ENCODE measurements at regions not wholly inside any gene's neighbourhood (a gene's known extent, or its start where the extent isn't known, plus 50 kb on each side); places are given as distances from the start of the nearest gene placed in this dataset.
"Not testable (repeated sequence)": the region's sequence is repeated elsewhere in the genome, so short reads cannot be mapped to it uniquely, and the experiment has no call there.

DNA sequence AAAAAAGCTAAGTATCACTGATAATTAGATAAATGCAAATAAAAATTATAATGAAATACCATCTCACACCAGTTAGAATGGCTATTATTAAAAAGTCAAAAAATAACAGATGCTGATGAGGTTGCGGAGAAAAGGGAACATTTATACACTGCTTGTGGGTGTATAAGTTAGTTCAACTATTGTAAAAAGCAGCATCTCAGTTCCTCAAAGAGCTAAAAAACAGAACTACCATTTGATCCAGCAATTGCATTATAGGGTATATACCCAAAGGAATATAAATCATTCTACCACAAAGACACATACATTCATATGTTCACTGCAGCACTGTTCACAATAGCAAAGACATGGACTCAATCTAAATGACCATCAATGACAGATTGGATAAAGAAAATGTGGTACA lies 120.3 kb upstream of the ZBED5 start:
- in situ Hi-C loops (cut with HindIII; ENCODE audit: low sequenced_read_pairs), result no loop called here

DNA sequence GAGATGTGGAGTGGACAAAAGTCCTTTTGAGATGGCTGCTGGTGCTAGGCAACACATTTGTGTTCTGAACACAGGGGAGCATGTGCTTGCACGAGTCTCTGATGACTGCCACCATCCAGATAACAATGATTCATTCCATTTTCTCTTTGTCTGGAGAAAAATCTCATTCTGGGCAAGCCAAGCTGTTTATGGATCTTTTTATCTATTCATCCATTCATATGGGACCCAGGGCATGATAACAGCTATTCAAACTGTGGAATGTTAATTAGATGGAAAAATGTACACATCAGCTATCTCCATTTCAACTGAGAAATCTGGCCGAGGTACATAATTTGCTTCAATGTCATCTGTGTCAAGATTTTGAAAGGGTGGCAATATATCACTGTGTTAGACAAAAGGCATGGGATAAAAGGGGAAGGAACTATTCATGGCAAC lies 117.5 kb upstream of the ZBED5 start:
- in situ Hi-C loops (cut with HindIII; ENCODE audit: low sequenced_read_pairs), result no loop called here

DNA sequence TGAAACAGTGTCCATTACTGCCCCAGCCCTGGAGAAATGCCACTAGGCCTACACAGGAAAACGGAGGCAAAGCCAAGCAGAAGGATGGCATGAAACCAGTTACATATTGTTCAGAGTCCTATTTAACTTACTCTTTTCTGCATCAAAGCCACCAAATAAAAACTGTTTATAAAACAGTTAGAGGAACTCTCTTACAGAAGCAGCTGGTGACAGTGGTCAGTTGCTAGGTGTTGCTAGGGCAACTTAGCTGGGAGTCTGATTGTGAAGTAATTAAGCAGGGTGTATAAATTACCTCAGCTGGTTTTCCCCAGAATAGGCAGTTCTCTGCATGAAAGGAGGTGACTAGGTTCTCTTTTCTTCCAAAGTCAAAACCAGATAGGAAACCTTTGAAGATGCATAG lies 115.6 kb upstream of the ZBED5 start:
- in situ Hi-C loops (cut with HindIII; ENCODE audit: low sequenced_read_pairs), result no loop called here

DNA sequence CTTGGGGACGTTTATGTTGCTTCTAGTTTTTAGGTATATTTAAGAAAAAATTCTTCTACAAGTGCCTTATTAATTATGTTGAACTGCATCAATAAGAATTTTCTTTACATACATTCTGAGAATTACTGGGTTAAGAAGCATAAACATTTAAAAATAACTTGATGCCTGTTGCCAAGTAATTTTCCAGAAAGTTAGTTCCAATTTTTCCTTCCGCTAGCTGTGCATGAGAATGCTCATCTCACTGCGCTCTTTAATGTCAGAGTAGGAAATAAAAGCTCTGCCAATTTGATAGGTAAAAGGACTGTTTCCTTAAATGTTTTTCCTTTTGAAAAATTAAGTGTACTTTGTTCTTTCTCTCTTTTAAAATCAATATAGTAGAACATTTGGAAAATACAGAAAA lies 113.1 kb upstream of the ZBED5 start:
- in situ Hi-C loops (cut with HindIII; ENCODE audit: low sequenced_read_pairs), result no loop called here

DNA sequence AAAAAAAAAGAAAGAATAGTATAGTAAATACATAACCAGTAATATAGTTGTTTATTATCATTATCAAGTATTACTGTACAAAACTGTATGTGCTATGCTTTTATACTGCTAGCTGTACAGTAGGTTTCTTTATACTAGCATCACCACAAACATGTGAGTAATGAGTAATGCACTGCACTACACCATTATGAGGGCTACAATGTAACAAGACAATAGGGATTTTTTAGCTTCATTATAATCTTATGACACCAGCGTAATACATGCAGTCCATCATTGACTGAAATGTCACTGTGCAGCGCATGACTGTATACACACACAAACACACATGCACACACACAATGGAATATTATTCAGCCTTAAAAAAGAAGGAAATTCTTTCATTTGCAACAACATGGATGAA lies 111.5 kb upstream of the ZBED5 start:
- in situ Hi-C loops (cut with HindIII; ENCODE audit: low sequenced_read_pairs), result no loop called here

DNA sequence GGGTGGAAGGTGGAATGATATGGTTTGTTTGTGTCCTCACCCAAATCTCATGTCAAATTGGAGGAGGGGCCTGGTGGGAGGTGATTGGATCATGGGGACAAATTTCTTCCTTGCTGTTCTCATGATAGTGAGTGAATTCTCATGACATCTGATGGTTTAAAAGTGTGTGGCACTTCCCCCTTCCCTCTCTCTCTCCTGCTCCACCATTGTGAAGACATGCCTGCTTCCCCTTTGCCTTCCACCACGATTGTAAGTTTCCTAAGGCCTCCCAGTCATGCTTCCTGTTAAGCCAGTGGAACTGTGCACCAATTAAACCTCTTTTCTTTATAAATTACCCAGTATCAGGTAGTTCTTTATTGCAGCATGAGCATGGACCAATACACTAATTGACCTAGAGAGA lies 99.0 kb upstream of the ZBED5 start:
- in situ Hi-C loops (cut with HindIII; ENCODE audit: low sequenced_read_pairs), result not testable (repeated sequence)

DNA sequence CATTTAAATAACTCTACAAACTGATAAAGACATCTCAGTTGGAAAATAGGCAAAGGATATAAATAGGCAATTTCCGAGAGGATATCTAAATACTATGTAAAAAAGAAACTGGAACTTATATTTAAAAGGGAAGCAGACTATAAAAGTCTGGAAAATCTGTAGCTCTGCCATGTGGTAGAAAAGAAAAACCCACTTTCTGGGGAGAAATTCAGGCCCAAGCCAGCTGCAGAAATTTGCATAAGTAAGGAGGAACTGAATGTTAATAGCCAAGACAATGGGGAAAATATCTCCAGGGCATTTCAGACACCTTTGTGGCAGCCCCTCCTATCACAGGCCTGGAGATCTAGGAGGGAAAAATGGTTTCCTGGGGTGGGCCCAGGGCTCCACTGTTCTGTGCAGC lies 97.8 kb upstream of the ZBED5 start:
- in situ Hi-C loops (cut with HindIII; ENCODE audit: low sequenced_read_pairs), result no loop called here

DNA sequence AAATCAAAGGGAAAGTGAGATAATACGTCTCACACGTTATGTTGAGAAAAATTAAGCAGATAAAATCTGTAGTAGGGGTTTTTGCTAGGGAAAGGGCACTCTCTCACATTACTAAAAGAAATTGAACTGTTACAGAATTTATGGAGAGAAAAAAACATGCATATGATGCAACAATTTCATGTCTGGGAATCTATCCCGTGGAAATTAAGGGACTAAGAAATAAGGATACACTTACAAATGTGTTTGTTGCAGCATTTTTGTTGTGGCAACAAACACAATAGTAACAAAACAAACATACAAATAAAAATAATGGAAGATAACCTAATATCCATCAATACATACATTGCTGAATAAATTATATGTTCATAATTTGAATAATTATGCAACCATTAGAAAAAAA lies 96.3 kb upstream of the ZBED5 start:
- in situ Hi-C loops (cut with HindIII; ENCODE audit: low sequenced_read_pairs), result no loop called here

DNA sequence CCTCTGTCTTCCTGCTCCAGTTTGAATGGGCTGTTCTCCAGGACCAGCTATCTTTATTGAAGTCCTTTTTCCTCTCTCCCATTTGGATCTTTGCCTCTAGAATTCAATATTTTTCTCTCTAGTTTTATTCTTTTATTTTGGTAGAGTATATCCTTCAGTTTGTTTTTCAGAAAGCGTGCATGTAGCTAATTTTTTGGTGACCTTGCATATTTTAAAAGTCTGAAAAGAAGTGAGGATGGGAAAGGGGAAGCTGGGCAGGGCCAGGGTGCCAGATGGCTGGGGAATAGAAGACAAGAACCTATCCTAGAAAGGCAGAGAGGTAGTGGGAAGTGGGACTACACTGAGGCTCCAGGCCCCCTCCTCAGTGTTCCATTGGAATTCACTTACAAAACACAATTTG lies 95.0 kb upstream of the ZBED5 start:
- in situ Hi-C loops (cut with HindIII; ENCODE audit: low sequenced_read_pairs), result no loop called here

DNA sequence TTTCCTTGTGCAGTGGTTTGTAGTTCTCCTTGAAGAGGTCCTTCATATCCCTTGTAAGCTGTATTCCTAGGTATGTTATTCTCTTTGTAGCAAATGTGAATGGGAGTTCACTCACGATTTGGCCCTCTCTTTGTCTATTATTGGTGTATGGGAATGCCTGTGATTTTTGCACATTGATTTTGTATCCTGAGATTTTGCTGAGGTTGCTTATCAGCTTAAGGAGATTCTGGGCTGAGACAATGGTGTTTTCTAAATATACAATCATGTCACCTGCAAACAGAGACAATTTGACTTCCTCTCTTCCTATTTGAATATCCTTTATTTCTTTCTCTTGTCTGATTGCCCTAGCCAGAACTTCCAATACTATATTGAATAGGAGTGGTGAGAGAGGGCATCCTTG lies 90.1 kb upstream of the ZBED5 start:
- in situ Hi-C loops (cut with HindIII; ENCODE audit: low sequenced_read_pairs), result not testable (repeated sequence)

DNA sequence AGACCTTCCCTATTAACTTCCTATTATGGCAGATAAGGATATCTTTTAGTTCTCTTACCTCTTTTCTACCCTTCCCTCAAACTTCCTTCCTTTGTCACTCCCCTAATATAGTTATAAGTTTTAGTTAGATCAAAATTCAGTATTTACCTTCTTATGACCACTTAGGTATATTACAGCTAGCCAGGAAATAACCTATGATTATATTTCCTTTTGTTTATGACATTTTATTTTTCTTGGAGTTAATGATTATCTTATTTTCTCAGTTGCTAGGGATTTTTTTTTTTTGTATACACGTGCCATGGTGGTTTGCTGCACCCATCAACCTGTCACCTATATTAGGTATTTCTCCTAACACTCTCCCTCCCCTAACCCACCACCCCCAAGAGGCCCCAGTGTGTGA lies 88.2 kb upstream of the ZBED5 start:
- in situ Hi-C loops (cut with HindIII; ENCODE audit: low sequenced_read_pairs), result no loop called here

DNA sequence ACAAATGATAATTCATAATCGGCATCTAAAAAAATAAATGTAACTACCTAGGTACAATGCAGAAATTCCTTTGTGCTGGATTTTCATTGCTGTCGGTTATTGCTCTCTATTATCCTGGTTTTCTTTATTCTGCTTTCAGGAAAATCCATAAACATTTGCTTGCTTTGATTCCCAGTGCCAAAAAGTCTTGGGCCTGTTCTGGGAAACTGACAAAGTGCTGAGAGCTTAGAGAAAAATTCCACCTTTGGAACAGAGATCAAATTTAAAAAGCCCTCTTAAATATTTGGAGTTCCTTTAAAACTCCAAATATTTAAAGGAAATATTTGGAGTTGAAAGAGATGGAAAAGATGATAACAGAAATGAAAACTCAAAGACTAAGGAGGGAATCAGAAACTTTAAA lies 87.3 kb upstream of the ZBED5 start:
- in situ Hi-C loops (cut with HindIII; ENCODE audit: low sequenced_read_pairs), result no loop called here

DNA sequence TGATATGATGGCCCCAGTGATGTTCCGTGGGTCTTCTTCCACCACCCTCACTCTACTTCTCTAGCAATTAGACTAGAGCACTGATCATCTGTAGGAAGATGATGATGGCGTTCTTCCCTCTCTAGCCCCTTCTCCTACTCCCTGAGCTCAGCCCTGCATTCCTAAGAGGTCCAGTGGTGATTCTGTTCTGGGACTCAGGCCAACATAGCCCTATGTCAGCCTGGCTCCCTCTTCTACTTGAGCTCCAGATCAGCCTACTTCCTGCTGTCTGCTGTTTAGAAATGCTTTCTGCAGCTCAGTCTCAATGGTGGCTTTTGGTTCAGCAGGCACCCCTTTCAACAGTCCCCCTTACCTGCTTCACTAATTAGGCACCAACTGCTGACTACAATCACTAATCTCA lies 86.1 kb upstream of the ZBED5 start:
- in situ Hi-C loops (cut with HindIII; ENCODE audit: low sequenced_read_pairs), result loop anchor here (5.0 kb wide), 1 partner anchor 78 kb away; no protein-coding TSS in a partner anchor

DNA sequence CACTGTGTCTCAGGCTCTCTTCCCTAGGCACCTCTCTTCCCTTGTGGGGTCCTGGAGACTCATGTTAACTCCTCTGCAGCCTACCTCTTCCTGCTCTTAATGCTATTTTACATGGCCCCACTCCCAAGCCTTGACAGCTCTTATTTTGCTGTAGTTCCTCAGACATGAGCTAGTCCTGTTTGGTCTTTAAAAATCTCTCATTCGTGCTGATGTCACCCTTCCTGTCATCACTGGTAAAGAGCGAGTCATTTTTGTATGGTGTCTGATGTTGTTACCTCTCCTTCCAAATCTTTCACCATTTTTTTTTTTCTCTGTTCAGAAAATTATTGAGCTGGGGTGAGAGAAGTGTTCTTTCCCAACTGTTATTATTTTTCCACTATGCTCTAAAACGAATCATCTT lies 84.8 kb upstream of the ZBED5 start:
- in situ Hi-C loops (cut with HindIII; ENCODE audit: low sequenced_read_pairs), result loop anchor here (5.0 kb wide), 1 partner anchor 80 kb away; no protein-coding TSS in a partner anchor

DNA sequence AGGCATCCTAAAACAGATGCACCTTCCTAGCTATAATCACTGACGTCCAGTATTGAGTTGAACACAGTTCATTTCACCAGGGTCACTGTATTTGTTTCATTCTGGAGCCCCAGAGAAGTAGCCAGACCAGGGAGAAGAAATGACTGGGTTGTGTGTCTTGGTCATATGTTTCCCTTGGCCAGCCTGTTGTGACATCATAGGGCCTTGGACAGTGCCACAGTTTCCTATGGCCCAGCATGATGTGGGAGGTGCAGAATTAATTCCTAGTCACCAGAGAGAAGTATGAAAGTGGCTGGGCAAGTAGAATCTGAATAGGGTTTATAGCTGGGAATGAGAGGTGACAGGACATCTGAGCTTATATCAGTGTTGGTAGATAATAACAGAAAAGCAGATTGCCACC lies 84.0 kb upstream of the ZBED5 start:
- in situ Hi-C loops (cut with HindIII; ENCODE audit: low sequenced_read_pairs), result loop anchor here (5.0 kb wide), 1 partner anchor 80 kb away; no protein-coding TSS in a partner anchor

DNA sequence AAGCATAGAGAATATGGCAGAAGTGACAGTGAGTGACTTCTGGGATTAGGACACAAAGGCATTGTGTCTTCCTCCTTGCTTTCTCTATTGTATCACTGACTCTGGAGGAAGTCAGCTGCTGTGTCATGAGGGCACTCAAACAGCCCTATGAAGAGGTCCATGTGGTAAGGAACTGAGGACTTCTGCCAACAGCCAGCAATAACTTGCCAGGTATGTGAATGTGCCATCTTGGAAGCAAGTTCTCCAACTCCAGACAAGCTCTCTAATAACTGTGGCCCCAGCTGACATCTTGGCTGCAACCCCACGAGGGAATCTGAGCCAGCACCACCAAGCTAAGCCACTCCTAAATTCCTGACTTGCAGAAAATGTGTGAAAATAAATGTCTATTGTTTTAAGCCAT lies 83.6 kb upstream of the ZBED5 start:
- in situ Hi-C loops (cut with HindIII; ENCODE audit: low sequenced_read_pairs), result loop anchor here (5.0 kb wide), 1 partner anchor 81 kb away; no protein-coding TSS in a partner anchor

DNA sequence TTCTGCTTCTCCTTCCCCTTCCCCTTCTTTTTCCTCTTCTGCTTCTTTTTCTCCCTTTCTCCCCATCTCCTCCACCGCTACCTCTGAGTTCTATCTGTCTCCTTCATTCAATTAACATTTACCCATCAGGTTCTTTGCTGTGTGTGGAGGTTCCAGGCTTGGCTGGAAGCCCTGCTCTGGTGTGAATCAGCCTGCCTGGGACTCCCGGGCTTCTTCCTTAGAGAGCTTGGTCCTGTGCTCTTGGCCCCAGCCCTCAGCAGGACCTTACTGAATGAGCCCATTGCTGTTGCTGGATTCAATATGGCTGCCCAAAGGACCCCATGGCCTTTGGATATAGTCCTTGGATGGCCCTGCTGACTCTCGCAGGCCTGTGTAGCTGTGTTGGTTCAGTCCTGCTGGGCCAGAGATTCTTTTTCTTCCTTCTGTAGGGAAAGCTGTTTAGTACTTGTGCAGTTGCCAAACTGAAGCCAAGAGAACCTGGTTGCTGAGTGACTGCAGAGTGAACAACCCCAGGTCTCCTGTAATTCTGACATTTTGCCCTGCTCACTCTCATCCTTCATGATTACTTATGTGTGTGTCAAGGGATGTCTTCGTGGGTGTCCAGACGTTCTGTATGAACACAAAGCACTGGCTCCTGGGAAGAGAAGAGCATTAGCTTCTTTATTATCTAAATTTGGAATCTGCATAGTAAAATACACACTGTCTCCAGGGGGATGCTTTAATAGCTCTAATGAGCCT lies 81.0 kb upstream of the ZBED5 start:
- in situ Hi-C loops (cut with HindIII; ENCODE audit: low sequenced_read_pairs), result no loop called here

DNA sequence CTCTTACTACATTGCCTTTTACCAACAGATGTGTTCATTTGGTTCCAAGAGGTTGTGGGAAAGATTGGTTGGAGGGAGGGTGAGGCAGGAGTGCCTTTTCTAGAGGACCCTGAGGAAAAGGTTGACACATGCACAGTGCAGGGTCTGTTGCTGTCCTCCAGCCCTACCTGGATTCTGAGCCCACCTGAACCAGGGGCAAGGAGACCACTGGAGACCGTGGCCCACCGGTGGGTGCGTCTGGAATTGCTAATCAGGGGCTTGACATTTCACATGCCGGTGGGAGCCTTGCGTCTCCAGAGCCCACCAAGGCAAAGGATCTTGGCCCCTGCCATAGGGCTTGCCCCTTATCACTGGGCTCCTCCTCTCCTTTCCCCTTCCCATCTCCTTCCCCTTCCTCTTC lies 80.4 kb upstream of the ZBED5 start:
- in situ Hi-C loops (cut with HindIII; ENCODE audit: low sequenced_read_pairs), result no loop called here

DNA sequence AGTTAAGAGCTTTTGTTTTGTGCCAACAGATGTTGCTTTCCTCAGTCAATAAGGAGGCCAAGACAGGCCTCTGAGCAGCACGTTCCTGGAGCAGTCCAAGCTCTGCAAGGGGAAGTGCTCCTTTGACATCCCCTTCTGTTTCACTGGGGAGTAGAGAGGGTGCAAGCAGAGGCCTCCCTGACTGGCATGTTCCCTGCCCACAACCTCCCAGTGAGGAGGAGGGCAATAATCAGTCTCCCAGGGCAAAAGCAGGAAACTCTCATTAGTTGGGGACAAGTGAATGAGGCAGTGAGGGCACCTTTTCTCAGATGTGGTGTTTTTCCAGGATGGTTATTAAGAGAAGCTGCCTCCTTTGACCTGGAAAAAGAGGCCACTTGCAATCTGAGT lies 79.5 kb upstream of the ZBED5 start:
- in situ Hi-C loops (cut with HindIII; ENCODE audit: low sequenced_read_pairs), result no loop called here

DNA sequence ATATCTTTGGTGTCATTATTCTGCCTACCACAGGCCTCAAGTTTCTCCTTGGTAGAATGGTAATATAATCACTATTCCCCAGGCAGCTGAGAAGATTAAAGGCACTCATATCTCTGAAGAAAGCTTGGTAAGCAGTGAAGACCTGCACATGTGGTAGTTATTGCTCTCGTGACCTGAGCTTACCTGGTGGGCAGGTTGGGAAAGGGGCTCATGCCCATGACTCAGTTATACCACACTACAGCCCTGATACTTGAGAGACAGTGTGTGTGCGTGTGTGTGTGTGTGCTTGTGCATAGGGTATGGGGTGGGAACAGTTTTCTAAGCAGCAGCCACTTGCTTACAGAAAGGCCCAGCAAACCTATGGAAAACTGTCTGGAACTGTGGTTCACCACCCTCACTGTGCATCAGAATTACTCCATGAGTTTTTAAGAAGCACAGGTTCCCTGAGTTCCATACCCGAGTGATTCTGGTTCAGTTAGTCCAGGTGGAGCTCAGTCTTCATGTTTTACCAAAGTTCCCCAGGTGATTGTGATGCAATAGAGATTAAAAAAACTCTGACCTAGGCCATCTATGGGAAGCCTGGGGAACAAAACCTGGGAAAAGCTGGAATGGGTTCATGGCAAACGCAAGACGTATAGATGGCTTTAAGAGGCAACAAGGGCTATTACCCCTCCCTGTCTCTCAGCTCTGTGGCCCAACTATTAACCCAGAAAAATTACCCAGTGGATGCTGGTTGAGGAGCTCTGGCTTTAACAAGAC lies 79.0 kb upstream of the ZBED5 start:
- in situ Hi-C loops (cut with HindIII; ENCODE audit: low sequenced_read_pairs), result no loop called here

DNA sequence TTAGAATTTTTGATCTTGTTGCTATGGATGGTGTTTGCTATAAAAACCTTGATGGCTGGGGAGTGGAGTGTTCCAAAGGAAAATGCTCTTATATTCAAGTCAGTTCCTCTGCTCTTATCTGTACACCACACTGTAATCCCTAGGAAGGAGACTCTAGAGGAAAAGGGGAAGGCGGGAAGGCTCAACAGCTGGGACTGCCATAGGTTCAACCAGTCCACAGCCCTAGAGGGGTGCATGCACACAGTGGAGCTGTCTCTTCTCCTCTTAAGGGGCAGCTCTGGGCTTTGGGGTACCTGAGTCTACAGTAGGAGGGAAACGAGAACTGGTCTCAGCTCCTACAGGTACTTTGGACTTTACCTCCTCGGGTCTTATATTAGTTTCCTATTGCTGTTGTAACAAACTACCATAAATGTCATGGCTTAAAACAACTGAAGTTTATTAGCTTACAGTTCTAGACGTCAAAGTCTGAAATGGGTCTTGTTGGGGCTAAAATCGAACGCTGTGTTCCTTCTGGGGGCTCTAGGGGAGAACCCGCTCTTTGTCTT lies 77.2 kb upstream of the ZBED5 start:
- in situ Hi-C loops (cut with HindIII; ENCODE audit: low sequenced_read_pairs), result no loop called here

DNA sequence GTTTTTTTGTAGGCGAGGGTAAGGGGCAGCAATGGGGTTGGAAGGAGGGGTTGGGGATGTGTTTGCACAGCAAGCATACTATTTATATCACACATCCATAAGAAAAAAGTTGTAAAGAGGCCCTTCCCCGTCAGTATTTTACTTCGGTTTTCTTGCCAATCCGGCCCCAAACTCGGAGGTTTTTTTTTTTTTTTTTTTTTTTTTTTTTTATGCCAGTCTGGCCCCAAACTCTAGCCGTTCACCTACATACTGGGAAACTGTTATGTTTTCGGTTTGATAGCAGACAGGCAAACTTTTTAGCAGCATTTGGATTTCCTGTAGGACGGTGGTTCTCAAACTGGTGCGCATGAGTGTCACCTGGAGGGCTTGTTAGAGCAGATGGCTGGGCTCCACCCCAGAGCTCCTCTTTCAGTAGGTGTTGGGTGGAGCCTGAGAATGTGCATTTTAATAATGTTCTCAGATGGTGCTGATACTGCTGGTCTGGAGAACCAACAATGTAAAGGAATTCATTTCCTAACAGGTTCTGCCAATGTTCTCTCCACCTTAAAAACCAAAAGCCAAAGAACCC lies 76.5 kb upstream of the ZBED5 start:
- in situ Hi-C loops (cut with HindIII; ENCODE audit: low sequenced_read_pairs), result no loop called here

Data from endothelial cell of hepatic sinusoid (primary cell).